GM19452 (cell line): ENCODE measurements at regions not wholly inside any gene's neighbourhood (a gene's known extent, or its start where the extent isn't known, plus 50 kb on each side); places are given as distances from the start of the nearest gene placed in this dataset.
"Not testable (repeated sequence)": the region's sequence is repeated elsewhere in the genome, so short reads cannot be mapped to it uniquely, and the experiment has no call there.

Experiments
- ATAC-seq: cut with Tn5 transposase; IDR thresholded peaks from one replicate; pipeline ENCODE4 v1.9.1; 2021; ENCODE audit not compliant: unreplicated experiment

DNA sequence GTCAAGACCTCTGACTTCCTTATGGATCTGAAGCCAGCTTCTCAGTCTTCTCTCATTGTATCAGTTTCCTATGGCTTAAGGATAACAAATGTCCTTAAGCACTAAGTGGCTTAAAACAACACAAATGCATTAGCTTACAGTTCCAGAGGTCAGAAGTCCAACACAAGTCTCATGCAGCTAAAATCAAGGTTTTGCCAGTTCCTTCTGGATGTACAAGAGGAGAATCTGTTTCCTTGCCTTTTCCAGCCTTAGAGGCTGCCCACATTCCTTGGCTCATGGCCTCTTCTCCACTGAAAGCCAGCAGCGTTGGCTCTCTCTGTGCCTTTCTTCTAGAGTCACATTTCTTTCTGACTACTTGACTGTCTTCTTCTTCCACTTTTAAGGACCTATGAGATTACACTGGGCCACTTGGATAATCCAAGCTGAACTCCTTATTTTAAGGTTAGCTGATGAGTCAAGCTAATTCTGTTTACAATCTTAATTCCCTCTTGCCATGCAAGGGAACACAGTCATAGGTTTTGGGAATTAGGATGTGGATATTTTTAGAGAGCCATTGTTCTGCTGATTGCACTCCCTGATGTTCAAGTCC is 179.0 kb downstream of the BCAS1 start:
- no peak for ATAC-seq

DNA sequence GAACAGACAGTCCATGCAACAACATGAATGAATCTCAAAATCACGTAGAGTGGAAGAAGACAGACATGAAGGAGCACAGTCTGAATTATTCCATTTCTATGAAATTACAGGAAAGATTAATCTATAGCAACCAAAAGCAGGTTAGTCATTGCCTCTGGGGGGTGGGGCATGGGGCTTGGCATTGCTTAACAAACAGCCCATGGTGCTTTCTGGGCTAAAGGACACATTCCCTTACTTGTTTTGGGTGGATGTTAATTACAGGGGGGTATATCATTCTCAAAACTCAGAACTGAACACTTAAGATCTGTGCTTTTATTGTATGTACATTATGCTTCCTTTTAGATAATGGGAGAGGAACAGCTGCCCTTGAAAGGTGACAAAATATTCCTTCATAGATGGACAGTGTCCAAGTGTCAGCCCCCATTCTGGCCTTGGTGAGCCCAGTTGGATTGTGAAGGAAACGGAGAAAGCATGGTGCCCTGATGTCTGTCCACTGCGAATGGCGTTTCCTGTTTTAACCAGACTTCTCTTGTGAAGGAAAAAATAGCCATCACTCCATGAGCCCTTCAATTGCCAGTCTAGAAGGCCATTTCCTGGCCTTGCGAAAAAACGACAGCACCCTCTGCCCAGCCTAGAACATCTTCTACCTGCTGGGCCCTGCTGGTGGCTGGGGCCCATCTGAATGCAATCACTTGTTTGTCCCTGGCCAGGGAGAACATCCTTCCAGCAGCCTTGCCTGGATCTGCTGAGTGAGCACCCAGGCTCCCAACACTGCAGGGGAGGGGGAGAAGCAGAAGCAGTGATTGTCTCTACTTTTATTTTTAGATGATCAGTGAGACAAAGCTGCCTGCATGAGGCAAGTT is 179.7 kb downstream of the BCAS1 start:
- no peak for ATAC-seq

- ATAC-seq: no peak
These were observed 180.8 kb downstream of the BCAS1 start for GRCh38 chr20:53889411-53890148.

GRCh38 chr20:53888951-53889350 is 181.4 kb downstream of the BCAS1 start:
- ATAC-seq: no peak

- no peak for ATAC-seq
These were observed 181.9 kb downstream of the BCAS1 start for GRCh38 chr20:53888510-53888909.

- ATAC-seq: no peak
These were observed 182.4 kb downstream of the BCAS1 start for GRCh38 chr20:53887973-53888372.

GRCh38 chr20:53884859-53885541 is 185.4 kb downstream of the BCAS1 start:
- ATAC-seq: no peak

GRCh38 chr20:53883098-53883911 is 187.1 kb downstream of the BCAS1 start:
- ATAC-seq: no peak

- not testable (repeated sequence) for ATAC-seq
These were observed 187.9 kb downstream of the BCAS1 start for GRCh38 chr20:53882438-53882986.

- no peak for ATAC-seq
These were observed 189.0 kb downstream of the BCAS1 start for GRCh38 chr20:53881362-53881761.

DNA sequence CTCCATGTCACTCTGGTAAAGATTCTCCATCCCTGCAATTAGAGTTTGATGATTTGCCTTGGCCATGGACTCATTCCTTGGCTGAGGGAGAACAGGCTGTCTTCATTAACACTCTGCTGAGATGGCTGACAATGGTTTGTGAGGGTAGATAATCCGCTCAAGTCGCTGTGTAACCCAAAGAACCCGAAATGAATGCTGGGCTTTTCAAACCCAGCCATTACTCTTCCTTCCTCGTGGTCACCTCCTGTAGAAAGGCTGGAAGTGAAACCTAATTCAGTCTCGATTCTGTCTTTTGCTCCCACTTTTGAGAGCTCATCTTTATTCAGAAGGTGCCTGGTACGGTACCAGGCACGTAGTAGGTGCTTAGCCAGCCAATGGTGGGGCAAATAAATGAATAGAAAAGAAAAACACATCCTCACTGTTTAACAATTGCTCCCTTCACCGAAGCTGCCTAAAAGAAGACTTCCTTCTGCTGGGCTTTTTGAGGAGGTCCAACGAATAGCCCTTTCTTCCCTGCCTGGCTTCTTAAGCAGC is 190.2 kb downstream of the BCAS1 start:
- no peak for ATAC-seq

DNA sequence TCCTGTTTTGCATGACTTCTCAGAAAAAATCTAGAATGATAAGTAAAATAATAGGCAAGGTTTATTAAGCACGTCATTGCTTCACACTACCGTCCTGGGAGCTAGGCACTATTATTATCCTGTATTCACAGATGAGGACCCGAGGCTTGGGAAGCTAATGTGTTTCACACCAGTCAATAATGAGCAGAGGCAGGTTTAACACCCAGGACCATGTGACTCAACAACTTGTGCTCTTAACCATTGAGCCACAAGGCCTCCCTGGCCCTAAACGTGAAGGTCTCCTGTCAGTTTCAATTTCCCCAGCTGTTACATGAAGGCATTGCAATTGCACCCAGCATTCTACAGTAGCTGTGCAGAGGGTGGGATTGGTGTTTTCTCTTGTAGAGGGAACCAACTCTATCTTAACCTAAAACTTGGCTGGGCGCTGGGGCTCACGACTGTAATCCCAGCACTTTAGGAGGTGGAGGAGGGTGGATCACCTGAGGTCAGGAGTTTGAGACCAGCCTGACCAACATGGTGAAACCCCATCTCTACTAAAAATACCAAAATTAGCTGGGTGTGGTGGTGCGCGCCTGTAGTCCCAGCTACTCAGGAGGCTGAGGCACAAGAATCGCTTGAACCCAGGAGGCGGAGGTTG is 191.2 kb downstream of the BCAS1 start:
- ATAC-seq: no peak

DNA sequence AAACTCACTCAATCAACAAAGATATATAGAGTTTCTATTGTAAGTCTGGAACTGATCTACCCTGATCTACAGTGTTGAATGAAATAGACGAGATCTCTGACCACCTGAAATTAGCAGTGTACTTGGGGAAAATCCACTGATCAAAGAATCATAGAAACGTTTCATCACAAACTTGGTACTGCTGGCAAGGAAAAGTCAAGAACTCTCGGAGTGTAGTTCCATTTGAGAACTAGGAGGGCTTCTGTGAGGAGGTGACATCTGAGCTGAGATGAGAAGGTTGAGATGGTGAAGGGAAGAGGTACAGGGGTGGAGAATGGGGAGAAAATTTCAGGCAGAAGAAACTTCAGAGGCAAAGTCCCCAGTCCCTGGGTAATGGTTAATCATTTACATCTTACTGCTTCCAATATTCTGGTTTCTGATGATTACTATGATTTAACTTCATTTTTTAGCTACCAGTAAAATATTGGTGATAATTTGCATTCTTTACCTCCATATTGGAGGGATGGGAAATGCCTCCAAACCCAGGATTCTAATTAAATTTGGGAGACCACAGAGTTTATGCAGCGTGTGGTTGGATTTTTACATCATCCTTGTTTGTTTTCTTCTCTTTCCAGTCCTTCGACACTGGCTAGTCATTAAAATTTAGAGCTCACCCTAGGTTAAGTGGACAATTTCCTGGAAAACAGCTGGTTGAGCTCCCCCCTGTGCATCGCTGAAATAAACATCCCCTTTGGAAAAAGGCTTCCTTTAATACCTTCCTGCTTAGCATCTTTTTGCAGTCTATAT is 191.9 kb downstream of the BCAS1 start:
- ATAC-seq: no peak

DNA sequence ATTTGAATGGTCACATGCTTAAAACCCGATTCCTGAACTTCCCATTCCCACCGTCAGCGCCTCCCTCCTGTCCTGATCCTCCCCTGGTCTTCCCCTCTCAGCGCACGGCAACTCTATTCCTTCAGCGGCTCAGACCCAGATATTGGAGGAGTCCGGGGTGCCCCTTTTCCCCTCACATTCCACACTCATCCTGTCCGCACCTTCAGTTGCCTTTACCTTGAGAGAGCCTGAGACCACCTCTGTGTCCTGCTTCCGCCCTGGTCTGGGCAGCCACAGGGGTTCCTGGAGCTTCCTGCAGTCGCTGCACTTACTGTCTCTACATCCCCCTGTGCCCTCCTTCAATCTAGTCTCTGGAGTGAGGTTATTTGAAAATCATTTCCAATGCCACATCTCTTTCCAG is 193.4 kb downstream of the BCAS1 start:
- no peak for ATAC-seq

DNA sequence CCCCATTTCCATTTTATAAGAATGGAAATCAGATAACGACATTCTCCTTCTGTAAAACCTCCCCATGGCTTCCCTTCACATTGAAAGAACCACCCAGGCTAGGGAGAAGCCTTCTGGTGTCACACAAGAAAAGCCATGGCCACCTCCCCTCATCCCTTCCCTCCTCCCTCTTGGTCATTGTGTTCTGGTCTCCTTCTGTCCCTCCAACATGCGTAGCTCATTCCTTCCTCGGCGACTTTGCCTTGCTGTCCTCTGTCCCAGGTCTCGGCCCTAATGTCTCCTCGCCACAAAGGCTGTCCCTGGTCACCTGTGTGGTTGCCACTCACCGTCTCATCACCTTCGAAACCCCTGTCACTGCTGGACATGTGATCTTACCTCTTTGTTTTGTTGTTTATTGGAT is 193.9 kb downstream of the BCAS1 start:
- ATAC-seq: no peak

- no peak for ATAC-seq
These were observed 194.9 kb downstream of the BCAS1 start for GRCh38 chr20:53875452-53875851.

DNA sequence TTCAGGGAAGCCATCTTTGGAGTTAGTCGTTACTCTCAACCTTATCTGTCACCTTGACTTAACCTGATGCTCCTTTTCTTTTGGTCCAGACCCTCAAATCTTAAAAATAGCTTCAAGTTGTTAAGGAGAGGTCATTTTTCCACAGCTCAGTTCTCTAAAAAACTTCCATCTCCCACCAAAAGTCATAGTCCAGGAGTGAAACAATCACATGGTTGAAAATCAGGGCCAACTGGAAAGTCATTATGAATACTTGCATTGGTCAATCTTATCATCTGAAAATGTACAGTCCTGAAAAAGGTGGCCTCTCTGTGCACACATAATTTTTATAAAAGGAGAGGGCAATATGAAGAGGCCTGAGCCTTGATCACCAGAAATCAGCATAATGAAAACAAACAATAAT is 195.7 kb downstream of the BCAS1 start:
- no peak for ATAC-seq

DNA sequence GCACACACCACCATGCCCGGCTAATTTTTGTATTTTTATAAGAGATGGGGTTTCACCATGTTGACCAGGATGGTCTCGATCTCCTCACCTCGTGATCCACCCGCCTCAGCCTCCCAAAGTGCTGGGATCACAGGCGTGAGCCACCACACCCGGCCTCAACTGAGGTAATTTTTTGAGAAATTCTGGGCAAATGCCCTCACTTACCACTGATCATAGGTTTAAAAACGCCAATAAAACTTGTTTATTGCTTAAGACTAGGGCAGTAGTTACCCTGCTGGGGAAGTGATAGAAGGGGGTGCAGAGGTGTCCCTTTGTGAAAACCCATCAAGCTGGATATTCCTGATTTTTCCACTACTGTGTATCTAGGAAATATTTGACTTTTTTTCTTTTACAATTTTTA is 196.3 kb downstream of the BCAS1 start:
- ATAC-seq: no peak

DNA sequence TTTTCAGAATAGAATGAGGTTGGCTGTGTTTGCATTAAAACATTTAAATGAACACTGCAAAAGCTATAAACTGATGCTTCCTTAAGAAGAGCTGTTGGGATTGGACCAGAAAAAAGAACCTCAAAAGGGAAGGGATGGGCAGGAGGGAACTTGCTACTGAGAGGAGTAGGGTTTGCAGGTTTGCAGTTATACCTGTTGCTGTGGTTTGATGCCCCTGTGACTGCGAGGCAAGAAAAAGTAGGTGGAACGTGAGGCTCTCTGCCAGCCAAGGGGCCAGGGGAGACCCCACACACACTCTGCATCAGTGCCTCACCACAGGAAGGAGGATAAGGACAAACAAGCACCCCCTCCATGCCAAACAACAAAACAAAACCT is 197.2 kb downstream of the BCAS1 start:
- no peak for ATAC-seq
